Thoracic aorta (tissue), 2 donors: ENCODE measurements at regions not wholly inside any gene's neighbourhood (a gene's known extent, or its start where the extent isn't known, plus 50 kb on each side); places are given as distances from the start of the nearest gene placed in this dataset.

Experiments
- ATAC-seq: fragments of 150-250 bp; one replicate; pipeline ENCODE4 v1.8.0; 2017; ENCODE audit warnings: low read depth; ENCODE audit not compliant: insufficient number of reproducible peaks, low FRiP score
- DNase-seq: peaks from one replicate; pipeline ENCODE4 v3.0.0-alpha.2; 2020; ENCODE audit warnings: low spot score
- H3K27ac ChIP-seq, 2 donors: fragments of 200-600 bp; sonication (generic); 1 replicate in 1 of 2; 2 replicates in 1 of 2; pipeline ENCODE4 v1.5.1; 2016; ENCODE audit warnings: mild to moderate bottlenecking in 2 of 2, moderate library complexity in 2 of 2
- H3K27me3 ChIP-seq: fragments of 200-600 bp; sonication (generic); replicated peaks from 2 replicates; pipeline ENCODE4 v1.6.0; 2016; ENCODE audit warnings: mild to moderate bottlenecking; ENCODE audit not compliant: insufficient read depth
- H3K36me3 ChIP-seq: fragments of 200-600 bp; sonication (generic); one replicate; pipeline ENCODE4 v1.5.1; 2016
- H3K4me1 ChIP-seq, 2 donors: fragments of 200-600 bp; sonication (generic); 1 replicate in 1 of 2; 2 replicates in 1 of 2; pipeline versions ENCODE4 v1.5.1 to v1.6.0; 2016; ENCODE audit warnings: low read depth in 2 of 2, mild to moderate bottlenecking in 1 of 2; ENCODE audit not compliant: control insufficient read depth in 1 of 2
- H3K4me3 ChIP-seq: fragments of 200-600 bp; sonication (generic); 2 replicates; pipeline ENCODE4 v1.5.1; 2016; ENCODE audit warnings: mild to moderate bottlenecking
- H3K9me3 ChIP-seq: fragments of 200-600 bp; sonication (generic); 2 replicates; pipeline ENCODE4 v1.5.1; 2016
- CTCF ChIP-seq: fragments of 200-600 bp; sonication (generic); IDR thresholded peaks from one replicate; pipeline ENCODE4 v1.5.1; 2019; ENCODE audit warnings: antibody characterized with exemption

GRCh38 chr6:141551318-141551717 lies 581.4 kb upstream of the GJE1 start:
- DNase-seq (no peak), ATAC-seq (no peak)
- no peak for TF ChIP-seq CTCF
- Histone ChIP-seq H3K4me1 (no peaks in the 10 kb centered on the region), H3K9me3 (peaks cover 7% of the 10 kb centered on the region), H3K27me3 (no peaks in the 10 kb centered on the region), H3K36me3 (no peaks in the 10 kb centered on the region), H3K4me3 (no peak overlapping the region), H3K27ac (no peak overlapping the region)

GRCh38 chr6:141550471-141550870 lies 582.3 kb upstream of the GJE1 start:
- H3K27me3 ChIP-seq = no peaks in the 10 kb centered on the region
- no peaks in the 10 kb centered on the region for H3K4me1 ChIP-seq
- peaks cover 7% of the 10 kb centered on the region for H3K9me3 ChIP-seq
- no peak overlapping the region for H3K4me3 ChIP-seq
- no peak for TF ChIP-seq CTCF
- no peak overlapping the region for H3K27ac ChIP-seq
- no peak for DNase-seq
- no peak for ATAC-seq
- H3K36me3 ChIP-seq = no peaks in the 10 kb centered on the region

- Histone ChIP-seq H3K36me3 (no peaks in the 10 kb centered on the region), H3K4me1 (no peaks in the 10 kb centered on the region), H3K27me3 (no peaks in the 10 kb centered on the region), H3K9me3 (peaks cover 7% of the 10 kb centered on the region), H3K4me3 (no peak overlapping the region), H3K27ac (no peak overlapping the region)
- ATAC-seq (no peak), DNase-seq (no peak)
- no peak for TF ChIP-seq CTCF
Measured at GRCh38 chr6:141548966-141549365, 583.8 kb upstream of the GJE1 start.

GRCh38 chr6:141541581-141542324 lies 591.0 kb upstream of the GJE1 start:
- DNase-seq (no peak), ATAC-seq (no peak)
- no peaks in the 10 kb centered on the region for H3K9me3 ChIP-seq
- H3K27ac ChIP-seq = no peak overlapping the region
- no peaks in the 10 kb centered on the region for H3K27me3 ChIP-seq
- no peak overlapping the region for H3K4me3 ChIP-seq
- H3K36me3 ChIP-seq = no peaks in the 10 kb centered on the region
- TF ChIP-seq CTCF = no peak
- H3K4me1 ChIP-seq = peaks cover 0 to 6% of the 10 kb centered on the region in 2 donors

- ATAC-seq (no peak), DNase-seq (no peak)
- TF ChIP-seq CTCF = no peak
- Histone ChIP-seq H3K4me3 (no peak overlapping the region), H3K9me3 (no peaks in the 10 kb centered on the region), H3K27ac (no peak overlapping the region), H3K4me1 (peaks cover 0 to 6% of the 10 kb centered on the region in 2 donors), H3K36me3 (no peaks in the 10 kb centered on the region), H3K27me3 (no peaks in the 10 kb centered on the region)
Measured at GRCh38 chr6:141540207-141540606, 592.5 kb upstream of the GJE1 start.
